COR-L47 (cell line): ENCODE measurements at regions not wholly inside any gene's neighbourhood (a gene's known extent, or its start where the extent isn't known, plus 50 kb on each side); places are given as distances from the start of the nearest gene placed in this dataset.

Source experiments
- DNase-seq: peaks from one replicate; lab custom pipeline; 2025; lab: John Stamatoyannopoulos, UW

DNA sequence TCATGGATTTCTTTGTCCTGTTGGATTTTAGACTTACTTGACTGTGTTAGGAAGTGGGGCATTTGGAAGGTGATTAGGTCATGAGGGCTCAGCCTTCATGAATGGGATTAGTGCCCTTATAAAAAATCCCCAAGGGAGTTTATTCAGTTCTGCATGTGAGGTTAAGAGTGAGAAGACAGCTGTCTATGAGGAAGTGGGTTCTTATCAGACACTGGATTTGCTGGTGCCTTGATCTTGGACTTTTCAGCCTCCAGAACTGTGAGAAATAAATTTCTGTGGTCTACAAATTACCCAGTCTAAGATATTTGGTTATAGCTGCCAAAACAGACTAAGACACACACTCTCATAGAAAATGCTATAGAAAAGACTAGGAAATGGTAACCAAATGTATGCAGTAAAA lies 724.7 kb upstream of the FZD8 start:
- no peak for DNase-seq

DNA sequence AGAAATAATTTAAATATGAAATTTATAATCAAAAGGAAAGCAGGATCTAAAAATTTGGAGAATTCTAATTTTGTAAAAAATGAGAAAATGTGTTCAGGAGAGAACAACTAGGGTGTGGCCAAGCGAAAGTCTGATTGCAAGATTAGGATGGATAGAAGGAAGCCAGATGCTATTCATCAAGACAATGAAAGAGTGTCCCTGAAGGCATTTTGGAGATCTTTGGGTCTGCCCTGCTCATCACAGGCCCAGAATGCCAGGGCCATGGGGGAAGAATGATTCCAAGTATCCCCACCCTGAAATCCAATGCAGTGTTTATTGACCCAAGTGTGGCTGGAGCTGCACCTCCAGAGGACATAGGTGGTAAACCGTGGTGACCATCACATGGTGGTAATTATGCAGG lies 724.0 kb upstream of the FZD8 start:
- DNase-seq = no peak

DNA sequence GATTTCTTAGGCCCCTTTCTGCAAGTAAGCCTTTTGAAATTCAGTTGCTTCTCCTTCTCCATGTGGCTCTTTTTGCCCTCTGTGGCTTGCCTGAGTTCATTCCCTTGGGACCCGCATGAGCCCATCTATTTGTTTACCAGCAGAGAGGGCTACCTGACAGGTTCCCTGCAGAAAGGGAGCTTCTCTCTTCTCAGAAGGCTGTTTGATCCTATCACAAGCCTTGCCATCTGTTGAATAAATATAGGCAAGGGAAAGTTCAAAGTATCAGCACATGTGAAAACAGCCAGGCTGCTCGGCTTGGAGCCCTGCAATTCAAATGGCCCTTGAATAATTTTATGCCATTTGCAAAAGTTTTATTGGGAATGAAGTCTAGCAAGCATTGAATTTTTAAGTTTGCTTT lies 720.2 kb upstream of the FZD8 start:
- no peak for DNase-seq

DNA sequence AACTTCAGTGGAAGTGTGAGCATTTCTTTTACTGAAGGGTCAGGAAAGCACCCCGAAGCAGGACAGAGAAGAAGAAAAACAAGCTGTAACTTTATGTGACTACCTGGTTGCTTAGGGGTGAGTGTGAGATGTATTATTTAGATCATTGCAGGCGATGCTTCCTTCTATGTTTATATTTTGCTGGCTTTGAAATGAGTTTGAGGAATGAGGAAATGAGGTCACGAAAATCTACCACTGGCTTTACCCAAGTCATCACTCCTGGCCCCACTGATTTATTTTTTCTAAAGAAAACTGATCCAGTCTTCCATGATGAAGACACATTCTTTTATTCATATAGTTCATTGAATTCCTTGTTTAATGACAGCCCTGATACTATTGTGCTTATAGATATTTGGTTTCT lies 716.6 kb upstream of the FZD8 start:
- DNase-seq = no peak

DNA sequence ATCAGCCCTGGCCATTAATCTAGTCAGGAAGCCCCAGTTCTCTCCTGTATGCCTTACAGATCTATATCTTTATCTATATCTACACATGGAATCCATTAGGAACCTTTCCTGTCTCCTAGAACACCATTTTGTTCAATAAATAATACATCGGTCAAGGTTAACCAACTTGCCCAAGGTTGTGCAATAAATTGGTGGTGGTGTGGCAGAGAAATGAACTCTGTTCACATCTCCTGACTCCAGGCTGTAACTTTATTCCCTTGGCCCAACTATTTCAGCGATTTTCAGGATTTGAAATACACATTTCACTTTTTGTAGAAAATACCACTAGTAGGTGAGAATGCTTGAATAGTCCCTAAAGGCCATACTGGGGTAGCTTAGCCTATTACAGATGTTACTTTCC lies 712.5 kb upstream of the FZD8 start:
- no peak for DNase-seq

DNA sequence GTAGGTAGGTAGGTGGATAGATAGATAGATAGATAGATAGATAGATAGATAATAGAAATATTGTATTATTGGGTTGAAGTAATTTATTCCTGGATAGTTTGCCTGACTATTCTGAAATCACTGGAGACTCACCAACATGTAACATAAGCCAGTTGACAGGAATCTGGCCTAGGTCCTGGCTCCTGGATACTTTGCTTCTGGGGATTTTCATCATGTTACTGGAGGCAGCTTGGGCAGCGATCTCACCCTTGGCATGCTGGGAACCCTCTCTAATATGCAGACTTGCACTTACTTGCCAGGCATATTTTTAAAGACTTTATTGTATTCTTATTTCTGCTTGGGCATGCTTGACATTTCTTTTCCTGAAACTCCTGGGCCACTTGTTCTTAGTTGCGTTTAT lies 709.1 kb upstream of the FZD8 start:
- no peak for DNase-seq

DNA sequence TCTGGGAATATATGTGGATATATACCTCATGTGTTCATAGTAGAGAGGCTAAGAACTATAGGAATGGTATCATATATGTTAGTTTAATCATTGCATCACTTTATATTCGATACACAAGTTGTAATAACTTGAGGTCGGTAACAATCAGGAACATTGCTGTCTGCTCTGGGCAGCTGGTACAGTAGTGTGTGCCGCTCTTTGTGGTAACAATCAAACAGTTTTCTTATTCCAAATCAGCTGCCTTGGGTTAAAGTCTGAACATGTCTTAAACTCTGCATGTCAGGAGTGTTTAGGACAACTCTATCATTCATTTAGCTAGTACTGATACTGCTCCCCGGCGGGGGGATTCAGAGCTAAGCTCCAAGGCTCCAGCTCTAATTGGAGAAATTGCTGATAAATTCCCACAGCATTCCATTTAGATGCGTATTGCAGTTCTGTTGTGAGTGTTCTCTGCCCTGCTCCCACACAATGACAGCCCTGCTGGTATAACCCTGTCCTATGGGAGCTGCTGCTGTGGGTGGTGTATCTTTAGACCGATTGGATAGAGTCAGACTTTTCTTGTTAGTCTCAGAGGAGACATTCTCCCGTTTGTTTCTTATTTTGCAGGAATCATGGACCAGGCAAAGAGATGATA lies 707.5 kb upstream of the FZD8 start:
- DNase-seq = no peak

DNA sequence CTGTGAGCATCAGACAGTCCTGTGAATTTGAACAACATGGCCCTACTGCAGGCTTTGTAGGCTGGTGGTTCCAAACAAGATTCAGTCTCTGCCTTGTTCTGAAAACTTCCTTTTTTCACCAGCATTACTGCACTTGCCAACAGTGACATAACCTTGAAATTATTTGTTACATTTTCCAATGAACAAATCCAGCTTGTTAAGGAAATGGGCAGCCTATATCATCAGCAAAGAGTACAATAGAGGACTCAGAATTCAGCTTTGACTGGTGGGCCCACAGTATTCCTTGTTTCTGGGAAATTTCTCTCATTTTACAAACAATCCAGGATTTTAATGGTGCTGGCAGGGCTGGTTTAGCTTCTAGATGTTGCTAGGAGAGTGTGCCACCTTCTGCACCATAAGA lies 703.7 kb upstream of the FZD8 start:
- DNase-seq = no peak

DNA sequence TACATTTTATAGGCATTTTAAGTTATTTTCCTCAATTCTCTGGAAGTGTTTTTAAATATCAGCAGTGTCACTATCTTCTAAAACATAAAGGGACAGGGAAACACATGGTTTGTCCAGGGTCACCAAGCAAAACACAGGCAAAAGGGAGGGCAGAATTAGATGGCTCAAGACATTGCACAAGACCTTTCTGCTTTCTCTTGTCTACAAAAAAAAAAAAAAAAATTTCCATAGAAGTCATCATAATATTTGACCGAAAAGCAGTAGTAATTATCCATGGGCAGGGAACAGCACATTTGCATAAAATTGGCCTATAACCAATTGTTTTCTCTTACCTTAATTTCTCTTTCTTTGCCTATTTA lies 703.1 kb upstream of the FZD8 start:
- no peak for DNase-seq

DNA sequence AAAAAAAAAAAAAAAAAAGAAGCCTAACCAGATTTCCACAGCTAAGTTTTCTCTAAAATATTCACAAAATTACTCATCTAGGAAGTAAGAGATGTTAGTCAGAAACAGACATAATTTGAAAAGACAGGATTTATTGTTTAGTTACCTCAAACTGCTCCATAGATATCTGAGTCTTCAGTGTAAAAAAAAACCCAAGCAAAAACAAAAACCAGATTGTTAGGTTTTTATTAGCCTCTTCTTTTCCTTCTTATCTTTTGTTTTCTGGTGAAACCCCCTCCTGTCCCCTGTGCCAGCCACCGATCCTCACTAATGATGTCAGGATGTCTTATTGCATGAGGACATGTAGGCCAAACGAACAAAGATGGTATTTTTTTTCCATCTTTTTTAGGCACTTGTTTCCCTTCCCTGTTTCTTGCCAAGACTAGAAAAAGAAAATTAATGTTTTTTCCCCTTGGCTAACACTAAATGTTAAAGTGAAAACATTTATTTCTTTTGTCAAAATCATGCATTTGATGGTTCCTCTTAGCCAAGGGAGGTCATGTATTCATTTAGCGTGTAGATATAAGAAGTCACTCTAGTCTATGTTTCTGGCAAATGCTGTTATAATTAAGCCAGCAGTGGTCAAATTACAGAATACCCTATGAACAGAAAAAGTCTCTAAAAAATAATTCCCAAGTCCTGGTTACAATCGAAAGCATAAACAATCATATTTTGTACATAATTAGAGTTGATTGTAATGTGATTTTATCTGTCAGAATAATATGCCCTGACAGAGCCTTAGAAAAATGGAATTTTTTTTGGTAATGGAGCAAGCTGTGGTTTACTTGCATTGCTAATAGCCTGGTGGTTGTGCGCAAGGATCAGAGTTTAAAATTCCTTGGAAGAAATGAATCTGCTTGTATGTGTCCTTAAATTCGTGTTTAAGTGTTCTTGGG lies 702.4 kb upstream of the FZD8 start:
- no peak for DNase-seq

DNA sequence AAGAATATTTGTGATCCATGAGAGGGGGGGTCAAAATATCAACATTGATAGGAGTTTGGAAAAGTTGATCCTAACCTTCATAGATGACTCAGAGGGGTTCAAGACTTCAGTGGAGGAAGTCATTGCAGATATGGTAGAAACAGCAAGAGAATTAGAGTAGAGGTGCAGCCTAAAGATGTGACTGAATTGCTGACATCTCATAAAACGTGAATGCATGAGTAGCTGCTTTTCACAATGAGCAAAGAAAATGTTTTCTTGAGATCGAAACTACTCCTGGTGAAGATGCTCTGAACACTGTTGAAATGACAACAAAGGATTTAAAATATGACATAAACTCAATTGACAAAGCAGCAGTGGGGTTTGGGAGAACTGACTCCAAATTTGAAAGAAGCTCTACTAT lies 700.7 kb upstream of the FZD8 start:
- no peak for DNase-seq

DNA sequence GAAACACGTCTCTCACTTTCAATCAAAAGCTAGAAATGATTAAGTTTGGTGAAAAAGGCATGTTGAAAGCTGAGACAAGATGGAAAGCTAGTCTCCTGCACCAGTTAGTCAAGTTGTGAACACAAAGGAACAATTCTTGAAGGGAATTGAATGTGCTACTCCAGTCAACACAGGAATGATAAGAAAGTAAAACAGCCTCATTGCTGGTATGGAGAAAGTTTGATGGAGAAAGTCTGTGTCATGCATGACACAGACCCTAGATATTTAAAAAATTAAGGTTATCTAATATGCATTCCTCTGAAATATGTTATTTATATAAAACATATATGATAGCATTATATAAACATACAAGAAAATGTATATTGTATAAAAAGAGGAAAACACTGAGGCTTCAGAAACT lies 699.4 kb upstream of the FZD8 start:
- no peak for DNase-seq

DNA sequence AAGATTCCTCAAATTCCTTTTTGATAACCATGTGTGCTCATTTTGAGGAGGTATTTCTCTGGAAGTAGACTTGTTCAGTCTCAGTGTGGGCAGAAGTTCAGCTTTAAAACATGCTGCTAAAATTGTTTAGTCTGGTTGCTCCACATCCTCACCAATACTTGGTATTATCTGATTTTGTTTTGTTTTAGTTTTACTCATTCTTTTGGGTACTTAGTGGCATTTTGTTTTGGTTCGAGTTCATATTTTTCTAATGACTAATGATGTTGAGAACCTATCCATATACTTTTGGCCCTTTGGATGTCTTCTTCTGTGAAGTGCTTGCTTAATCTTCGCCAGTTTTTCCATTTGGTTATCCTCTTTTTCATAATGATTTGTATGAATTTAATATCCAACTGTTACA lies 694.2 kb upstream of the FZD8 start:
- DNase-seq = no peak

DNA sequence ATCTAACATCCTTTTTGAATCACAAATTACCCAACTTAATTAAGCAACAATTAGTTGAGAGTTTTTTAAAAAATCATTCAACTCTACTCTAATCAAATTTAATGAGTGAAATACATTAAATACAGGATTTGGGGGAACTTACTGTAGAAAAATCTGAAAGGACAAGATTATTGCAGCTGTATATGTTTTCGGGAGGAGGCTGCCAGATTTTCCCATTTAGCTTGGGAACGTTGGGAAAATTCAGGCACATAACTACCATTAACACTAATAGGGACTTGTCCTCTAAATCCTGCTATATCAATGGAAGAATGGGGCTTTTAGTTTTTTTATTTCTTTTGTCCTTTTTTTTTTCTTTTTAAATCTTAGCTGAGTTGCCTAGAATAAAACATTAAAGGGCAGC lies 691.4 kb upstream of the FZD8 start:
- DNase-seq = no peak

DNA sequence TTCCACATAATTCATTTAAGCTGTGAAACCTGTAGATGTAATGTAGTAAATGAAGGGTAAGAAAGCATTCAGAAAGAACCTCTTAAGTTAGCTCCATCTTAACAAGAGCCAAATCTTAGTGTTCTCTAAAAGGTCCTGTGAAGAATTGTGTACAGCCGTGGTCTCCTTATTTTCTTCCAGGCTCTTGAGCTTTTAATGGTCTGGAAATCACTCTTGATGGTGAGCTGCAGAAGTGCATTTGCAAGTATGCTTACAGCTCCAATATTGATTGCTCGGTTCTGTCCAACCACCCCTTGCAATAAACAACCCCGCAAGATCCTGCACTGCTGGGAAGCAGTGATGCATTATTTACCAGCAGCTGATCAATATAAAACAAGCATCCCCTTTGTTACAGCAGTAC lies 690.8 kb upstream of the FZD8 start:
- no peak for DNase-seq

DNA sequence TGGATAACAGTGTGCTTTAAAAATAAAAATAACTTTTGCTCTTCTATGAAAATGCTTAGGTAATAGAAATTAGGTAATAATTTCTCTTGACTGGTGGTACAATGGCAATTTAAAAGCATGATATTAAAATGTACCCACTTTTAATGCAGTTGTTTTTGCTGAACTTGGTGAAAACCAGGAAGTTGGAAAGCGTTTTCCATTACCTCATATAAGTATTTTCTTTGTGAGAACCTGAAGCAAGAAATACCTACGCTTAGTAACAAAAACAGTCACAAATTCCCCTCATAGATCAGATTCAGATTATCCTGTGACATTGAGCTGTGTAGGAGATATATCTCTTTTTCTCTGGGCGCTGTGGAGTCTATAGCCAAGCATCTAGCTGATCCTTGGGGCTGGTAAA lies 689.0 kb upstream of the FZD8 start:
- DNase-seq = no peak

DNA sequence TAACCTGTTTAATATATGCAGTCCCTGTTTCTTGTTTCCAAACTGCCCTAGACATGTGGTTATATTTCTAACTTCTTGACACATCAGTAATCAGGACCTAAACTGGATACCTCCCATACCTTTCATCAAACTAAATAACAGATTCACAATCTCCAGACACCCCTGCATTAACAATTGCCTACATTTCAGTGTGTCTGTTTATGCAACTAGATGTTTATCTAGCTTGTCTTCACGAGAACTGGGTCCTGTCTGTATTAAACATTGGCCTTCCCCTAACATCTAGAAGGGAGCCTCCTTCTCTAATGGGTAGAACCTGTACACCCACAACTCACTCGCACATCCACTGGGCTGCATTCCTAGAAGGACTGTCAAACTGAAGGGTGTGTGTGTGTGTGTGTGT lies 683.7 kb upstream of the FZD8 start:
- DNase-seq = no peak

DNA sequence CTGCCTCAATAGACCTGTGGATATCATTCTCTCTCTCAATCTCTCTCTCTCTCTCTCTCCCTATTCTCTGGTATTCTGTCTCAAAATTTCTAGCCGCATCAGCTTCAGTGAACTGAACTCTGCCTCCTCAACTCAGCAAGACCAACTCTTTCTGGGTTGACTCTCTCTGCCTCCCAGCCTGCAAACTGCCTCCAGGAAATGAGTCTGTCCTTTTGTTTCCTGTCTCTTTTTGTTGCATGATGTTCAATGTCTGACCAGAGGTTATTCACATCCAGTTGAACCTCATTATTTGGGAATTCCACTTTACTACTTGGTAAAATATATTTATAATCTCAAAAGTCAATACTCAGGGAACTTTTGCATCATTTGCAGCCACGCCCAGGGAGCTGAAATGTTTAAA lies 682.7 kb upstream of the FZD8 start:
- no peak for DNase-seq

DNA sequence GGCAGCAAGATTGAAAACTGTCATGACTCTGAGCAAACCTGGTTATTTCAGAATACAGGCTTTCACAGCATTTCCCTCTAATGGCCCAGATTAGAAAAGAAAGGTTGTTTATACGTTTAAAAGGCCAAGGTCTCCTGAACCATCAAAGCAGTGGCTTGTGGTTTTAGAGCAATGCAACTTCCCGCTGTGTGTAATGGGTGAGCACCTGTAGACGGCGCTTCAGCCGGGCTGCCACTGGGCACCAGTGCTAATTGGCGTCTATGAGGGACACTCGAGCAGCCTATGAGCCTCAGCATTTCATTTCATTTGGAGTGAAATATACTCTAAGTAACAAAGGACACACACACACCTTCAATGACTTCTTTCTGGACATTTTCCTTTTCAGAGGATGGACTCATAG lies 671.0 kb upstream of the FZD8 start:
- no peak for DNase-seq

DNA sequence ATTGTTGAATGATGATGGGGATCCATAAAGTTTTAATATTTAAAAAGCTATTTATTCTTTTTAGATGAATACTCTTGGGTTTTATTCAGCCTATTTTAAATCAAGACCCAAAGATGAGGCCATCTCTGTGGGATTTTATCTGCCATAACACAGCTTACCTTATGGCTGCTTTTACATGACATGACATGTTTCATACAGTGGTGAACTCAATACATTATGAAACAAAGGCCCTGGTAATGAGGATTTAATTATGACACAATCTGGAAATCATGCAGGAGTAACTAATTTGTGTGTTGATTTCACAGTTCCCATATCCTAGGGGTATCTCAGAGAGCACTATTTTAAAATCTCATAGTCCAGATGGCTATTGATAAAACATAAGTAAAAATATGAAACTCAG lies 661.8 kb upstream of the FZD8 start:
- no peak for DNase-seq

DNA sequence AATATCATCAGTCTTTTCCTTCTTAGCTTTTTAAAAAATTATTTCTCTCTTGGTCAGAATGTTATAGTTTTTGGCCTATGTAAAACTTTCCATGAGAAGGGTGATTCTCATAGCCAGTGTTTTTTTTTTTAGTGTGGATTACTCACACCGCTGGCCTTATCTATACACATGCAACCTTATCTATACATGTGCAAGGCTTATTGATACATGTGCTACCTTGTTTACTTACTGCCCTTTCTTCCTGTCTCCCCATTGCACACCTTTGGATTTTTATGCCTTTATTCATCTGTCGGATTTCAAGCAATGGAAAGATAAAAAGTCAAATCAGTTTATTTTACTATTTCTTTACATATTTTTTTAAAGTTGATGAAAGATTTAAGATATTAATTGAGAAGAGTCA lies 660.0 kb upstream of the FZD8 start:
- DNase-seq = no peak

DNA sequence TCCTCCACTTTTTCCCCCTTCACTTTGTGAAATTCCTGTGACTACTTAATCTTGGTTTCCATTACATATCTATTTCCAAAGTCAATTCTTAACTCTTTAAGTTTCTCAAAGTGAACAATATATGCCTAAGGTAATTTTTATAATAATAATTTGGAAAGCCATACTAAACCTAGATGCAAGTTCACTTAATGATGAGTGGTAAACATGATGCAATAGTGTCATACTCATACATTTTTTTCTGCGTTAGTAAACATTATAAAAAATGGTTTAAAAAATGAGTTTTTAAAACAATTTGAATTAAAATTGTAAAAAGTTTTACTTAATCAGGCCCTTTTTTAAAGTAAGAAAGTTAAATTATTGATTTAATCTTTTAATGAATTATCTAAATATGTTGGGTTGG lies 659.4 kb upstream of the FZD8 start:
- DNase-seq = no peak

DNA sequence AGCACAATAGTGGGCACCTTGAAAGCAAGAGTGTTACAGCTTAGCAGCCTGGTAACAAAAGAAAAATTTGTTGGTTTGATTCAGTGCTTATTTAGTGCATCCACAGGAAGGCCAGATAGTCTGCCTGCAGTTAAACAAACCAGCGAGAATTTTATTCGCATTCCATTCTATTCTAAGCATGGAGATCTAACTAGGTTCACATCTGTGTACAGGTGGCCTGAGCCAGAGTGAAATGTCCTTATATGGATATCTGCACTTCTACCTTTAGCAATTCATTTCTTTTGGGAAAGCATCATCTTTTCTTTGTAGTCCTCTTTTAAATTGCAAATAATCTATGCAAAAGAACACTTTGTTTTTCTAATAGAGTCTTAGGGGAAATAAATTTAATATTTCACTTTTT lies 659.0 kb upstream of the FZD8 start:
- DNase-seq = no peak

DNA sequence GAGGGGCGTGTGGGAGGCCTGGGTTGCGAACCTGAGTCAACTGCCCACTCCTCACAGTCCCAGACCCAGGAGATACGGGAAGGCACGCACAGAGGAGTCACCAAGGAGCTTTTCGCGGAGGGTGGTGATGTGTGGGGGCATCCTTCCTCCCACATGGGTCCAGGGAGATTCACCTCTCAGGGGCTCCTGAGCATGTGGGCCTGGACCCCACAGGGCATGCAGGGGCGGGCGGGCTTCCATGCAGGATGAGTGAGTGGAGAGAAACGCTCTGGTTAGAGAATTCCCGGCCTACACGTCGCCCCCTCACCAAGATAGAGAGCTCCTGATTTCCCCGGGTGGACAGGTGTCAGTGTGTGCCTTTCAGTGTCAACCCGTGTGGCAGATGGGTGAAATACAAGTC lies 641.7 kb upstream of the FZD8 start:
- DNase-seq = no peak
